Left renal pelvis (tissue), 4 donors: ENCODE measurements at regions not wholly inside any gene's neighbourhood (a gene's known extent, or its start where the extent isn't known, plus 50 kb on each side); places are given as distances from the start of the nearest gene placed in this dataset.
"Not testable (repeated sequence)": the region's sequence is repeated elsewhere in the genome, so short reads cannot be mapped to it uniquely, and the experiment has no call there.

Experiments used
- DNase-seq, 4 donors: peaks; one replicate each; pipeline ENCODE4 v3.0.0-alpha.2; 2013; ENCODE audit warnings: low read depth in 4 of 4, low spot score in 3 of 4

- not testable (repeated sequence) for DNase-seq
Observed at GRCh38 chr5:174648618-174649017, 75.8 kb upstream of the MSX2 start.

GRCh38 chr5:174649391-174649790, 75.0 kb upstream of the MSX2 start:
- no peak for DNase-seq

GRCh38 chr5:174654442-174654841, 69.9 kb upstream of the MSX2 start:
- DNase-seq, result no peak

GRCh38 chr5:174655351-174655750, 69.0 kb upstream of the MSX2 start:
- no peak for DNase-seq

- no peak for DNase-seq
Observed at GRCh38 chr5:174664180-174664850, 60.1 kb upstream of the MSX2 start.

GRCh38 chr5:174665347-174665746, 59.0 kb upstream of the MSX2 start:
- no peak for DNase-seq

- no peak for DNase-seq
Observed at GRCh38 chr5:174667526-174667925, 56.9 kb upstream of the MSX2 start.

- DNase-seq, result no peak
Observed at GRCh38 chr5:174668349-174668748, 56.0 kb upstream of the MSX2 start.
